ENCODE measurements at regions not wholly inside any gene's neighbourhood (a gene's known extent, or its start where the extent isn't known, plus 50 kb on each side); places are given as distances from the start of the nearest gene placed in this dataset.

GRCh38 chr9:78493166-78493742 lies 196.3 kb downstream of the PSAT1 start:
- no peak for DNase-seq (ENCODE audit: low read depth in 2 of 2)

GRCh38 chr9:78502566-78502965 lies 205.6 kb downstream of the PSAT1 start:
- no peak for DNase-seq (ENCODE audit: low read depth in 2 of 2)

GRCh38 chr9:78505546-78505945 lies 208.6 kb downstream of the PSAT1 start:
- DNase-seq (ENCODE audit: low read depth in 2 of 2), result no peak

GRCh38 chr9:78507037-78507436 lies 210.1 kb downstream of the PSAT1 start:
- DNase-seq (ENCODE audit: low read depth in 2 of 2), result no peak

GRCh38 chr9:78510035-78510434 lies 213.1 kb downstream of the PSAT1 start:
- DNase-seq (ENCODE audit: low read depth in 2 of 2), result no peak

- DNase-seq (ENCODE audit: low read depth in 2 of 2), result no peak
Observed at GRCh38 chr9:78515108-78515507, 218.2 kb downstream of the PSAT1 start.

GRCh38 chr9:78519786-78520185 lies 222.9 kb downstream of the PSAT1 start:
- DNase-seq (ENCODE audit: low read depth in 2 of 2), result no peak

- no peak for DNase-seq (ENCODE audit: low read depth in 2 of 2)
Observed at GRCh38 chr9:78521680-78522079, 224.8 kb downstream of the PSAT1 start.

GRCh38 chr9:78525986-78526560 lies 229.1 kb downstream of the PSAT1 start:
- no peak for DNase-seq (ENCODE audit: low read depth in 2 of 2)

GRCh38 chr9:78533500-78533899 lies 236.6 kb downstream of the PSAT1 start:
- no peak for DNase-seq (ENCODE audit: low read depth in 2 of 2)

GRCh38 chr9:78539188-78539587 lies 242.3 kb downstream of the PSAT1 start:
- no peak for DNase-seq (ENCODE audit: low read depth in 2 of 2)

GRCh38 chr9:78539904-78540303 lies 243.0 kb downstream of the PSAT1 start:
- no peak for DNase-seq (ENCODE audit: low read depth in 2 of 2)

- DNase-seq (ENCODE audit: low read depth in 2 of 2), result no peak
Observed at GRCh38 chr9:78541868-78542443, 245.0 kb downstream of the PSAT1 start.

- DNase-seq (ENCODE audit: low read depth in 2 of 2), result no peak
Observed at GRCh38 chr9:78542491-78543181, 245.7 kb downstream of the PSAT1 start.

GRCh38 chr9:78543353-78543752 lies 246.4 kb downstream of the PSAT1 start:
- no peak for DNase-seq (ENCODE audit: low read depth in 2 of 2)

- no peak for DNase-seq (ENCODE audit: low read depth in 2 of 2)
Observed at GRCh38 chr9:78544230-78544629, 247.3 kb downstream of the PSAT1 start.

GRCh38 chr9:78547831-78548230 lies 250.9 kb downstream of the PSAT1 start:
- no peak for DNase-seq (ENCODE audit: low read depth in 2 of 2)

- no peak for DNase-seq (ENCODE audit: low read depth in 2 of 2)
Observed at GRCh38 chr9:78548670-78549069, 251.7 kb downstream of the PSAT1 start.

- DNase-seq (ENCODE audit: low read depth in 2 of 2), result no peak
Observed at GRCh38 chr9:78549711-78550110, 252.8 kb downstream of the PSAT1 start.

GRCh38 chr9:78552802-78553201 lies 255.9 kb downstream of the PSAT1 start:
- no peak for DNase-seq (ENCODE audit: low read depth in 2 of 2)

GRCh38 chr9:78557540-78557939 lies 260.6 kb downstream of the PSAT1 start:
- DNase-seq (ENCODE audit: low read depth in 2 of 2), result no peak

- no peak for DNase-seq (ENCODE audit: low read depth in 2 of 2)
Observed at GRCh38 chr9:78559449-78559885, 262.5 kb downstream of the PSAT1 start.

GRCh38 chr9:78562021-78562420 lies 265.1 kb downstream of the PSAT1 start:
- DNase-seq (ENCODE audit: low read depth in 2 of 2), result no peak

All from stimulated activated CD4-positive, alpha-beta T cell treated with anti-CD3 and anti-CD28 coated beads, Interleukin-1b, Interleukin-23, amount 100 ng/mL, for 4 hours (primary cell).